ENCODE measurements at regions not wholly inside any gene's neighbourhood (a gene's known extent, or its start where the extent isn't known, plus 50 kb on each side); places are given as distances from the start of the nearest gene placed in this dataset.

GRCh38 chr20:52416953-52417352, 225.4 kb upstream of the ZFP64 start (continued):
- no peak for TF ChIP-seq REST (IDR thresholded peaks at IDR 0.05; ENCODE audit: low read depth)

- ATAC-seq = no peak
- no peak for DNase-seq (ENCODE audit: low read depth, low spot score)
- BruUV-seq (replicated peaks) = no TSS peak
- Histone ChIP-seq H2AFZ (ENCODE audit: low read depth, low read length, poor library complexity, severe bottlenecking) (no peak overlapping the region), H3K36me3 (ENCODE audit: control insufficient read depth in 1 of 2, insufficient read depth in 2 of 2, low read length in 2 of 2) (no peaks in the 10 kb centered on the region), H3K27ac (ENCODE audit: low read depth, low read length) (no peak overlapping the region), H3K9me3 (ENCODE audit: control insufficient read depth in 1 of 2, insufficient read depth in 1 of 2, low read depth in 1 of 2, low read length in 2 of 2) (no peaks in the 10 kb centered on the region), H4K20me1 (ENCODE audit: insufficient read depth) (no peaks in the 10 kb centered on the region), H3K4me1 (ENCODE audit: control insufficient read depth in 1 of 2, insufficient read depth in 2 of 2, low read length in 2 of 2) (no peaks in the 10 kb centered on the region), H3K4me2 (ENCODE audit: low read length) (no peak overlapping the region), H3K9me2 (ENCODE audit: insufficient read depth) (no peaks in the 10 kb centered on the region), H3K9ac (ENCODE audit: low read length) (no peak overlapping the region), H3K27me3 (ENCODE audit: insufficient read depth, low read length) (no peaks in the 10 kb centered on the region), H3K79me2 (ENCODE audit: insufficient read depth, low read length) (no peaks in the 10 kb centered on the region), H3K4me3 (replicated peaks in 1 of 2; ENCODE audit: low read depth in 1 of 2, low read length in 2 of 2) (no peak overlapping the region)
- CTCF ChIA-PET = no interaction called here
- RAD21 ChIA-PET (ENCODE audit: low non-redundant PET in 1 of 2, low total read pairs in 2 of 2, uncharacterized antibody in 2 of 2, unreplicated experiment in 2 of 2) = no interaction called here
- POLR2A ChIA-PET = no interaction called here
- intact Hi-C loops (cut with micrococcal nuclease) = no loop called here
- TF ChIP-seq ELF1 (IDR thresholded peaks at IDR 0.05; ENCODE audit: borderline replicate concordance, low read depth) (no peak), CTCF (IDR thresholded peaks at IDR 0.05 in 2 of 3, conservative IDR thresholded peaks at IDR 0.05 in 1 of 3; ENCODE audit: borderline replicate concordance in 1 of 3, insufficient read depth in 1 of 3, low read depth in 2 of 3, low read length in 2 of 3) (no peak), FOSL1 (IDR thresholded peaks at IDR 0.05; ENCODE audit: low read depth) (no peak), JUND (IDR thresholded peaks at IDR 0.05) (no peak), EZH2 (IDR thresholded peaks at IDR 0.05) (no peak), EGR1 (IDR thresholded peaks at IDR 0.05; ENCODE audit: low read depth) (no peak)
These were observed 220.0 kb upstream of the ZFP64 start for GRCh38 chr20:52411611-52412010.

Data from HCT116 (cell line).